A673 (cell line): ENCODE measurements at regions not wholly inside any gene's neighbourhood (a gene's known extent, or its start where the extent isn't known, plus 50 kb on each side); places are given as distances from the start of the nearest gene placed in this dataset.

Source experiments
- BruUV-seq: library from RNA; stranded (reverse); fragments of 400-500 nt; replicated peaks from 2 replicates; lab custom pipeline; 2021; lab: Mats Ljungman, UMichigan
- CTCF ChIA-PET: fragments of 300-600 bp; sonication (Branson Sonifier 250); formaldehyde crosslinking; loops from one replicate; lab custom pipeline; 2022; ENCODE audit warnings: antibody characterized with exemption; lab: Charles Lee
- POLR2A ChIA-PET: fragments of 300-600 bp; sonication (Branson Sonifier 250); formaldehyde crosslinking; loops from one replicate; lab custom pipeline; 2022; ENCODE audit warnings: antibody characterized with exemption; ENCODE audit not compliant: low non-redundant PET; lab: Charles Lee
- DNase-seq: peaks from one replicate; pipeline ENCODE4 v3.0.0-alpha.2; 2015; ENCODE audit warnings: low spot score
- H3K27ac ChIP-seq: fragments of 200-600 bp; sonication (generic); 2 replicates; pipeline ENCODE4 v1.5.1; 2016; ENCODE audit warnings: mixed run types, low read depth, mild to moderate bottlenecking, mixed read lengths, antibody characterized with exemption, low read length; ENCODE audit not compliant: poor library complexity, severe bottlenecking
- H3K27me3 ChIP-seq: fragments of 200-600 bp; sonication (generic); replicated peaks from 2 replicates; pipeline ENCODE4 v1.6.1; 2017; ENCODE audit warnings: mixed run types, low read depth, mild to moderate bottlenecking, mixed read lengths, antibody characterized with exemption, low read length; ENCODE audit not compliant: insufficient read depth, poor library complexity
- H3K36me3 ChIP-seq: fragments of 200-600 bp; sonication (generic); 2 replicates; pipeline ENCODE4 v1.6.1; 2016; ENCODE audit warnings: mixed run types, mild to moderate bottlenecking, mixed read lengths, antibody characterized with exemption, low read length; ENCODE audit not compliant: insufficient read depth, poor library complexity, severe bottlenecking
- H3K4me1 ChIP-seq: fragments of 200-600 bp; sonication (generic); 2 replicates; pipeline ENCODE4 v1.6.1; 2017; ENCODE audit warnings: mixed run types, mild to moderate bottlenecking, mixed read lengths, antibody characterized with exemption, low read length; ENCODE audit not compliant: insufficient read depth, poor library complexity, severe bottlenecking
- H3K4me3 ChIP-seq: fragments of 200-600 bp; sonication (generic); 2 replicates; pipeline ENCODE4 v1.5.1; 2016; ENCODE audit warnings: low read depth, mixed run types, mild to moderate bottlenecking, mixed read lengths, low read length; ENCODE audit not compliant: poor library complexity, severe bottlenecking
- H3K9me3 ChIP-seq: fragments of 200-600 bp; sonication (generic); 2 replicates; pipeline ENCODE4 v1.6.1; 2016; ENCODE audit warnings: mixed run types, low read depth, mild to moderate bottlenecking, mixed read lengths, antibody characterized with exemption, low read length; ENCODE audit not compliant: poor library complexity, severe bottlenecking
- CTCF ChIP-seq: fragments of 300-800, 200-600 bp; sonication (generic); conservative IDR thresholded peaks from 2 replicates; pipeline ENCODE4 v1.5.1; 2017; ENCODE audit warnings: low read depth, mild to moderate bottlenecking, antibody characterized with exemption, low read length, moderate library complexity, mixed read lengths
- EZH2 ChIP-seq: fragments of 200-600 bp; sonication (generic); IDR thresholded peaks from 2 replicates; pipeline ENCODE4 v1.6.1; 2017; ENCODE audit warnings: borderline replicate concordance, low read depth, mild to moderate bottlenecking, mixed read lengths, antibody characterized with exemption, low read length; ENCODE audit not compliant: poor library complexity, severe bottlenecking
- intact Hi-C: fragments of 100-400 bp; cut with micrococcal nuclease; formaldehyde crosslinking; loops from one replicate; pipeline ENCODE4 v1.10.0; 2022; ENCODE audit not compliant: unreplicated experiment

GRCh38 chr9:89254773-89255125 is 56.2 kb upstream of the CKS2 start:
- H3K4me3 ChIP-seq = no peak overlapping the region
- intact Hi-C loops = no loop called here
- no peaks in the 10 kb centered on the region for H3K4me1 ChIP-seq
- ChIA-PET POLR2A (no interaction called here), CTCF (no interaction called here)
- BruUV-seq = no TSS peak
- TF ChIP-seq EZH2 (no peak), CTCF (no peak)
- no peak overlapping the region for H3K27ac ChIP-seq
- H3K9me3 ChIP-seq = no peaks in the 10 kb centered on the region
- no peak for DNase-seq
- H3K27me3 ChIP-seq = no peaks in the 10 kb centered on the region
- H3K36me3 ChIP-seq = no peaks in the 10 kb centered on the region

GRCh38 chr9:89256225-89256624 is 54.8 kb upstream of the CKS2 start:
- no peaks in the 10 kb centered on the region for H3K36me3 ChIP-seq
- no TSS peak for BruUV-seq
- H3K4me3 ChIP-seq = no peak overlapping the region
- DNase-seq = no peak
- ChIA-PET CTCF (no interaction called here), POLR2A (no interaction called here)
- TF ChIP-seq CTCF = no peak
- TF ChIP-seq EZH2 = no peak
- H3K27me3 ChIP-seq = no peaks in the 10 kb centered on the region
- H3K9me3 ChIP-seq = no peaks in the 10 kb centered on the region
- intact Hi-C loops = no loop called here
- H3K4me1 ChIP-seq = no peaks in the 10 kb centered on the region
- no peak overlapping the region for H3K27ac ChIP-seq

- ChIA-PET CTCF (no interaction called here), POLR2A (no interaction called here)
- intact Hi-C loops = no loop called here
- H3K9me3 ChIP-seq = no peaks in the 10 kb centered on the region
- no peak for TF ChIP-seq EZH2
- no peak for TF ChIP-seq CTCF
- no peaks in the 10 kb centered on the region for H3K4me1 ChIP-seq
- no TSS peak for BruUV-seq
- H3K4me3 ChIP-seq = no peak overlapping the region
- no peaks in the 10 kb centered on the region for H3K27me3 ChIP-seq
- DNase-seq = no peak
- H3K36me3 ChIP-seq = no peaks in the 10 kb centered on the region
- no peak overlapping the region for H3K27ac ChIP-seq
Measured at GRCh38 chr9:89256642-89257041, 54.4 kb upstream of the CKS2 start.
